Activated CD4-positive, CD25-positive, alpha-beta regulatory T cell (primary cell): ENCODE measurements at regions not wholly inside any gene's neighbourhood (a gene's known extent, or its start where the extent isn't known, plus 50 kb on each side); places are given as distances from the start of the nearest gene placed in this dataset.

Source experiments
- DNase-seq, 4 experiments: peaks; one replicate each; lab custom pipeline; 2025; lab: John Stamatoyannopoulos, UW

GRCh38 chr15:69740684-69741083, 288.1 kb downstream of the RPLP1 start:
- DNase-seq, result no peak

GRCh38 chr15:69742361-69742760, 289.7 kb downstream of the RPLP1 start:
- no peak for DNase-seq

GRCh38 chr15:69743091-69743490, 290.5 kb downstream of the RPLP1 start:
- DNase-seq, result no peak

GRCh38 chr15:69744391-69745162, 292.0 kb downstream of the RPLP1 start:
- DNase-seq, result no peak

GRCh38 chr15:69747193-69747592, 294.6 kb downstream of the RPLP1 start:
- DNase-seq, result no peak

GRCh38 chr15:69748131-69748530, 295.5 kb downstream of the RPLP1 start:
- DNase-seq, result no peak

- DNase-seq, result no peak
These were observed 296.1 kb downstream of the RPLP1 start for GRCh38 chr15:69748576-69749185.

- DNase-seq, result no peak
These were observed 296.7 kb downstream of the RPLP1 start for GRCh38 chr15:69749274-69749673.

- no peak for DNase-seq
These were observed 297.2 kb downstream of the RPLP1 start for GRCh38 chr15:69749797-69750196.

GRCh38 chr15:69750253-69750652, 297.6 kb downstream of the RPLP1 start:
- DNase-seq, result no peak

GRCh38 chr15:69751147-69751546, 298.5 kb downstream of the RPLP1 start:
- DNase-seq, result no peak

GRCh38 chr15:69751566-69751965, 298.9 kb downstream of the RPLP1 start:
- no peak for DNase-seq

- DNase-seq, result no peak
These were observed 301.2 kb downstream of the RPLP1 start for GRCh38 chr15:69753867-69754266.

GRCh38 chr15:69754313-69754712, 301.7 kb downstream of the RPLP1 start:
- DNase-seq, result no peak

GRCh38 chr15:69755551-69756310, 303.1 kb downstream of the RPLP1 start:
- peak; percentile 13 to 41 (median 21) for DNase-seq

GRCh38 chr15:69756440-69756839, 303.8 kb downstream of the RPLP1 start:
- DNase-seq, result no peak

GRCh38 chr15:69757186-69757585, 304.6 kb downstream of the RPLP1 start:
- DNase-seq, result peak in 2 of 4 experiments; percentile 17 to 43

GRCh38 chr15:69758291-69758771, 305.7 kb downstream of the RPLP1 start:
- DNase-seq, result no peak

- peak; percentile 44 to 74 (median 62) for DNase-seq
These were observed 306.5 kb downstream of the RPLP1 start for GRCh38 chr15:69758810-69759790.

GRCh38 chr15:69760258-69760845, 307.7 kb downstream of the RPLP1 start:
- DNase-seq, result no peak
